K562 (cell line): ENCODE measurements at regions not wholly inside any gene's neighbourhood (a gene's known extent, or its start where the extent isn't known, plus 50 kb on each side); places are given as distances from the start of the nearest gene placed in this dataset.

Experiments used
- BRF1 ChIP-seq: IDR thresholded peaks from 3 replicates; pipeline ENCODE4 v1.6.1; 2011; ENCODE audit warnings: borderline replicate concordance, mild to moderate bottlenecking; ENCODE audit not compliant: insufficient read length; ENCODE audit errors: extremely low read depth
- HDAC6 ChIP-seq: IDR thresholded peaks from 2 replicates; pipeline ENCODE4 v1.6.1; 2012; ENCODE audit warnings: low read depth, mild to moderate bottlenecking, control low read depth, inconsistent platforms, low read length, moderate library complexity
- NFE2 ChIP-seq: IDR thresholded peaks from 2 replicates; pipeline ENCODE4 v1.6.1; 2014; ENCODE audit warnings: antibody characterized with exemption, low read depth
- ZBTB5 ChIP-seq: fragments of 450-650 bp; IDR thresholded peaks from 2 replicates; pipeline ENCODE4 v1.6.1; 2017; ENCODE audit warnings: antibody characterized with exemption
- ZNF785 ChIP-seq: fragments of 250-450 bp; sonication (Bioruptor Pico); IDR thresholded peaks from 2 replicates; pipeline ENCODE4 v1.4.0; 2020; ENCODE audit warnings: mild to moderate bottlenecking

GRCh38 chr6:14719270-14719669 lies 526.6 kb upstream of the JARID2 start:
- TF ChIP-seq NFE2 (no peak), HDAC6 (no peak), ZBTB5 (no peak), BRF1 (no peak), ZNF785 (CRISPR knock-in tag) (no peak)
